ENCODE measurements at regions not wholly inside any gene's neighbourhood (a gene's known extent, or its start where the extent isn't known, plus 50 kb on each side); places are given as distances from the start of the nearest gene placed in this dataset.

DNA sequence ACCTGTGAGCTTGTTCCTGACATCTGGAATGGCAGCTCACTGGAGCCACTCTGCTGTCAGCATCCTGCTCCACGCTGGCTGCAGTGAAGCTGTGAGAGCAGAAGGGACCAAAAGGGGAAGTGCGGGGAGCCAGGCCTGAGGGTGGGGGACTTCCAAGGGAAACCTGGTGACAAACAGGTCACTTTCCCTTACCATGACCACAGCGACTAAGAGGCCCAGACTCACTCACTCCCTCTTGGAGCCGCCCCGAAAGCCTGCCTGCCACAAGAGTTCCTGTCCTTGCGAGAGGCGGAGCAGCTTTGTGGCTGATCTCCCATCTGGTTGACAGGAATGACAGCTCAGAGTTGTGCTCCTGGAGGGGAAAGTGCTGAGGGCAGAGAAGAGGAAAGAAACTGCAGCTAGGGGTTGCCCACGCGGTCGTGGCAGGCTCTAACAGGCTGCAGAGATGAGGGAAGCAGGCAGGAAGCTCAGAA lies 183.8 kb upstream of the NTM start:
- no peak for TF ChIP-seq CTCF (IDR thresholded peaks at IDR 0.05; ENCODE audit: insufficient read depth, low read length)
- H3K4me3 ChIP-seq (ENCODE audit: low read depth, low read length): no peak overlapping the region
- DNase-seq (ENCODE audit: low read depth): no peak

DNA sequence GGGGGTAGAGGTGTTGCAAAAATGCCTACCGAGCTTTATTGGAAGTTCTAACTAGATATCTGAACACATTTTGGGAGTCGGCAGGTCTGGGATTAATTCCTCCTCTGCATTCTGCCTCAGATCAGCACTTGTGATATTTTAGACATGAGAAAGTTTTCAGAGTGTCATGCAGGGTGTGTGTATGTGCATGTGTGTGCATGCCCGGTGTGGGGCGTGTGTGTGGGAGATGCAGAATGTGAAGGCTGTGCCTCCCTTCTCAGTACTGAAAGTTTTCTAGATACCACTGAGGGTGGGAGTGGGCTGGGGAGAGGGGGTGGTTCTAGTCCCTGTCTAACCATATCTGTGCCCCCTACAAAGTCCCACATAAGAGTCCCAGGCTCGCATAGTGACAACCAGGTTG lies 180.0 kb upstream of the NTM start:
- no peak overlapping the region for H3K4me3 ChIP-seq (ENCODE audit: low read depth, low read length)
- DNase-seq (ENCODE audit: low read depth): no peak
- no peak for TF ChIP-seq CTCF (IDR thresholded peaks at IDR 0.05; ENCODE audit: insufficient read depth, low read length)

DNA sequence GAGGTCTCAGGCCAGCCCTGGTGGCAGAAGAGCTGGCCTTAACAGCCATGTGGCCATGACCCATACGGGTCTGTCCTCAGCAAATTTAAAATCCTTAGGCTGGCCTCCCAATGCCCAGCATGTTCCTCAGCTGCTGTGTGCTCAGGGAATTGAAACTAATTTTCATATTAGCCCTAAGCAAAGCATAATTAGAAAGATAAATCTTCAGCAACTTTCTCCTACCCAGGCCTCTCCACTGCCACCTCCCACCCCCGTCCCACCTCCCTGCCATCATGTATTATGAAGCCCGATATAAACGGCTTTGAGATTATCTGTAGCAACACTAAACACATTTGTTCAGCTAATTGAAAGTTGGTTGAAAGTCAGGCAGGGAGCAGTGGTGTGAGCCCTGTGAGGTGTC lies 178.8 kb upstream of the NTM start:
- TF ChIP-seq CTCF (IDR thresholded peaks at IDR 0.05; ENCODE audit: insufficient read depth, low read length): no peak
- H3K4me3 ChIP-seq (ENCODE audit: low read depth, low read length): no peak overlapping the region
- no peak for DNase-seq (ENCODE audit: low read depth)

DNA sequence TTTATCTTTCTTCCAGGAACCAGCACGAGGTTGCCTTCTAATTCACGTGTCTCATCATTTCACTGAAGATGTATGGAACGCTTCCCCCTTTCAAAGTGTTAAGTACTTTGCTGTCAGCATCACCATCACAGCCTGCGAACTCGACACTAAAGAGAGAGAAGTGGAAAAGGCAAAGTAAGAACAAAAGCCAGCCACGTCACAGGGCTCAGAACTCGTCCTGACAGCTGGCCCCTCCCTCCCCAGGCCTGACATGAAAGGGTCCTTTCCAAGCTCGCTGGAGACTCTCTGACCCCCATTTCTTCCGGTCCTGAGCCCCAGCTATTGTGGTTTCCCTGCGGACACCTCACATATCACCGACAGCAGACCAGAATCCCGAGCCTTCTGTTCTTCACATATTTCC lies 177.8 kb upstream of the NTM start:
- no peak for DNase-seq (ENCODE audit: low read depth)
- H3K4me3 ChIP-seq (ENCODE audit: low read depth, low read length): no peak overlapping the region
- no peak for TF ChIP-seq CTCF (IDR thresholded peaks at IDR 0.05; ENCODE audit: insufficient read depth, low read length)

GRCh38 chr11:131193031-131193501 lies 177.3 kb upstream of the NTM start:
- TF ChIP-seq CTCF (IDR thresholded peaks at IDR 0.05; ENCODE audit: insufficient read depth, low read length): no peak
- no peak for DNase-seq (ENCODE audit: low read depth)
- H3K4me3 ChIP-seq (ENCODE audit: low read depth, low read length): no peak overlapping the region

- no peak overlapping the region for H3K4me3 ChIP-seq (ENCODE audit: low read depth, low read length)
- DNase-seq (ENCODE audit: low read depth): no peak
- no peak for TF ChIP-seq CTCF (IDR thresholded peaks at IDR 0.05; ENCODE audit: insufficient read depth, low read length)
Observed at GRCh38 chr11:131194726-131195125, 175.7 kb upstream of the NTM start.
